ENCODE measurements at regions not wholly inside any gene's neighbourhood (a gene's known extent, or its start where the extent isn't known, plus 50 kb on each side); places are given as distances from the start of the nearest gene placed in this dataset.

DNA sequence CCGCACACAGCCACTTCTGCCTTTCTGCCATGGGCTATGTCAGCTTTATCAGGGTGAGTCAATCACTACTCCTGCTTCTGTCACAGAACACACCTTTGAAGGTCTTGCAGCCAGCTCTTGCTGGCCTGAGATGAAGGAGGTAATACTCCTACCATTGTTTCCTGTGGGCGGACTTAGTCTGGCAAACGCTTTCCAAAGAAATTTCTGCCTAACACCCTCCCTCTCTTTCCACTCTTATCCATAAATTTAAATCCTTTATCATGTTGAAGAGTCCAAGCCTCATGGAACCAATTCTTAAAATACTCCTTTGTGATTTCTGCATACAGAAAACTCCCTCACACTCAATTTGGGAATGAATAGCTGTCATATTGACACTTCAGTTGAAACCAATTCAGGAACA lies 633.1 kb upstream of the CHRM3 start:
- Histone ChIP-seq H3K4me3 (no peak overlapping the region), H3K27ac (no peak overlapping the region), H3K9me3 (replicated peaks in 1 of 3) (no peaks in the 10 kb centered on the region), H3K4me1 (replicated peaks in 1 of 2) (no peaks in the 10 kb centered on the region), H3K27me3 (no peaks in the 10 kb centered on the region), H3K36me3 (replicated peaks in 1 of 2) (no peaks in the 10 kb centered on the region)
- TF ChIP-seq, protein P1, sequence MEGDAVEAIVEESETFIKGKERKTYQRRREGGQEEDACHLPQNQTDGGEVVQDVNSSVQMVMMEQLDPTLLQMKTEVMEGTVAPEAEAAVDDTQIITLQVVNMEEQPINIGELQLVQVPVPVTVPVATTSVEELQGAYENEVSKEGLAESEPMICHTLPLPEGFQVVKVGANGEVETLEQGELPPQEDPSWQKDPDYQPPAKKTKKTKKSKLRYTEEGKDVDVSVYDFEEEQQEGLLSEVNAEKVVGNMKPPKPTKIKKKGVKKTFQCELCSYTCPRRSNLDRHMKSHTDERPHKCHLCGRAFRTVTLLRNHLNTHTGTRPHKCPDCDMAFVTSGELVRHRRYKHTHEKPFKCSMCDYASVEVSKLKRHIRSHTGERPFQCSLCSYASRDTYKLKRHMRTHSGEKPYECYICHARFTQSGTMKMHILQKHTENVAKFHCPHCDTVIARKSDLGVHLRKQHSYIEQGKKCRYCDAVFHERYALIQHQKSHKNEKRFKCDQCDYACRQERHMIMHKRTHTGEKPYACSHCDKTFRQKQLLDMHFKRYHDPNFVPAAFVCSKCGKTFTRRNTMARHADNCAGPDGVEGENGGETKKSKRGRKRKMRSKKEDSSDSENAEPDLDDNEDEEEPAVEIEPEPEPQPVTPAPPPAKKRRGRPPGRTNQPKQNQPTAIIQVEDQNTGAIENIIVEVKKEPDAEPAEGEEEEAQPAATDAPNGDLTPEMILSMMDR (IDR thresholded peaks at IDR 0.05): no peak
- TF ChIP-seq POLR2A (IDR thresholded peaks at IDR 0.05): no peak
- no peak for DNase-seq
- intact Hi-C loops (cut with DNase I): no loop called here
- 64 to 78% (median 72%) methylated on average over 3 of the region's 3 CpGs for WGBS, 4 donors

DNA sequence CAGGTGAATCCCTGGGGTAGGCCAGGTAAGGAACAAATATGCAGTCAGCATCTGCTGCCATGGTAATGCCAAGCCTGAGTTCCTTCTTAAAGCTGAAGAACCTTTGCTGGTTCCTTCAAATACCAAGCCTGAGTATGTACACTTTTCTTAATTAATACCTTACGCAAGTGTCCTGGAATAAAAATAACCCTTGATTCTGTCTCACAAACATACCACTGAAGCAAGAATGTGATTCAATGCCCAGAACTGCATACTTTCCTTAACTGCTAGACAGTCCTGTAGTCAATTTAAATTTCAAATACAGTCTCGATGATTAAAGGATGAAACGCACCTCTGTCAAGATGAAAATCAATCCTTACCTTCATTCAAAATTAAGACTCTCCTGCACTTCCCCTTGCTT lies 634.0 kb upstream of the CHRM3 start:
- H3K4me3 ChIP-seq: no peak overlapping the region
- H3K27me3 ChIP-seq: no peaks in the 10 kb centered on the region
- no peaks in the 10 kb centered on the region for H3K9me3 ChIP-seq (replicated peaks in 1 of 3)
- no peak overlapping the region for H3K27ac ChIP-seq
- H3K4me1 ChIP-seq (replicated peaks in 1 of 2): no peaks in the 10 kb centered on the region
- no peak for DNase-seq
- H3K36me3 ChIP-seq (replicated peaks in 1 of 2): no peaks in the 10 kb centered on the region
- 84 to 93% (median 90%) methylated on average over 3 of the region's 3 CpGs for WGBS, 4 donors
- no peak for TF ChIP-seq POLR2A (IDR thresholded peaks at IDR 0.05)
- TF ChIP-seq, protein P1 (IDR thresholded peaks at IDR 0.05): no peak
- intact Hi-C loops (cut with DNase I): no loop called here

GRCh38 chr1:238745069-238745468 lies 641.3 kb upstream of the CHRM3 start:
- H3K4me1 ChIP-seq (replicated peaks in 1 of 2): no peaks in the 10 kb centered on the region
- no peak for DNase-seq
- H3K36me3 ChIP-seq (replicated peaks in 1 of 2): no peaks in the 10 kb centered on the region
- H3K27ac ChIP-seq: no peak overlapping the region
- TF ChIP-seq, protein P1 (IDR thresholded peaks at IDR 0.05): no peak
- no peak for TF ChIP-seq POLR2A (IDR thresholded peaks at IDR 0.05)
- no peak overlapping the region for H3K4me3 ChIP-seq
- H3K27me3 ChIP-seq: no peaks in the 10 kb centered on the region
- WGBS, 4 donors: 74 to 92% (median 91%) methylated on average over 11 to 13 of the region's 13 CpGs
- H3K9me3 ChIP-seq (replicated peaks in 1 of 3): no peaks in the 10 kb centered on the region
- intact Hi-C loops (cut with DNase I): no loop called here

DNA sequence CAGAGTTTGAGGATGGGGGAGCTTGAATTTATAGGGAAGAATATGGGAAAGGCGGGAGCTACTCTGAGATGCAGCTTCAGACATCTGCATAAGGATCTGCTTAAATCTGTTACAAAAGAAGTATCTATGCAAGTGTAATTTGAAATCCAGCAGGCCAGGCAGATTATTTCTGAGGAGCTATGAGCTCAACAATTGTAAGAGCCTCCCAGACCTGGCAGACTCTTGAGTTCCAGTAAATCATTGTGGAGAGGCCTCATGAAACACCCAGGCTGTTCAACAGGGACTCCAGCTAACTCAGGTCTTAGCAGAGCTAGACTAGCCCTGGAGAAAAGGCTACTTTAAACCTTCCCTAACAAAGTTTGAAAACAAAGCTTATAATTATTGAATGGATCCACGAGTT lies 647.5 kb upstream of the CHRM3 start:
- no peak for TF ChIP-seq POLR2A (IDR thresholded peaks at IDR 0.05)
- TF ChIP-seq, protein P1 (IDR thresholded peaks at IDR 0.05): no peak
- intact Hi-C loops (cut with DNase I): no loop called here
- H3K4me3 ChIP-seq: no peak overlapping the region
- no peaks in the 10 kb centered on the region for H3K4me1 ChIP-seq (replicated peaks in 1 of 2)
- H3K9me3 ChIP-seq (replicated peaks in 1 of 3): no peaks in the 10 kb centered on the region
- no peak for DNase-seq
- no peak overlapping the region for H3K27ac ChIP-seq
- H3K27me3 ChIP-seq: no peaks in the 10 kb centered on the region
- 47 to 74% (median 61%) methylated on average over 2 of the region's 2 CpGs for WGBS, 4 donors
- H3K36me3 ChIP-seq (replicated peaks in 1 of 2): no peaks in the 10 kb centered on the region

All from adrenal gland (tissue), 9 donors.